Aorta (tissue), 5 donors: ENCODE measurements at regions not wholly inside any gene's neighbourhood (a gene's known extent, or its start where the extent isn't known, plus 50 kb on each side); places are given as distances from the start of the nearest gene placed in this dataset.

Experiments
- ATAC-seq: fragments of 200-7000 bp; cut with Tn5 transposase; one replicate; pipeline ENCODE4 v1.9.1; 2022; ENCODE audit warnings: moderate library complexity; ENCODE audit not compliant: low FRiP score
- DNase-seq, 2 donors: peaks; one replicate each; pipeline ENCODE4 v3.0.0-alpha.2; 2020
- H3K27ac ChIP-seq, 2 donors: one replicate each; pipeline ENCODE4 v1.5.1; 2013; ENCODE audit warnings: low read length in 2 of 2, mild to moderate bottlenecking in 2 of 2, moderate library complexity in 2 of 2, control low read depth in 1 of 2, inconsistent platforms in 1 of 2, low read depth in 1 of 2
- H3K27me3 ChIP-seq, 2 donors: one replicate each; pipeline ENCODE4 v1.6.1; 2013; ENCODE audit warnings: control low read depth in 1 of 2, low read length in 1 of 2, mild to moderate bottlenecking in 1 of 2, moderate library complexity in 1 of 2; ENCODE audit not compliant: insufficient read depth in 2 of 2, control insufficient read depth in 1 of 2
- H3K36me3 ChIP-seq, 2 donors: one replicate each; pipeline ENCODE4 v1.6.1; 2013; ENCODE audit warnings: control low read depth in 1 of 2, low read length in 1 of 2, mild to moderate bottlenecking in 1 of 2; ENCODE audit not compliant: insufficient read depth in 2 of 2, control insufficient read depth in 1 of 2
- H3K4me1 ChIP-seq, 2 donors: one replicate each; pipeline ENCODE4 v1.6.1; 2013; ENCODE audit warnings: low read length in 2 of 2, control low read depth in 1 of 2, mild to moderate bottlenecking in 1 of 2, moderate library complexity in 1 of 2; ENCODE audit not compliant: insufficient read depth in 2 of 2, control insufficient read depth in 1 of 2
- H3K4me3 ChIP-seq, 2 donors: one replicate each; pipeline ENCODE4 v1.5.1; 2013; ENCODE audit warnings: low read length in 2 of 2, control low read depth in 1 of 2, mild to moderate bottlenecking in 1 of 2
- H3K9me3 ChIP-seq: one replicate; pipeline ENCODE4 v1.6.1; 2013; ENCODE audit warnings: mild to moderate bottlenecking, low read length; ENCODE audit not compliant: control insufficient read depth
- WGBS, 2 donors: extraction: QIAGEN DNeasy Blood & Tissue Kit; methylation state at CpG; one replicate each; pipeline ENCODE4 v1.1.7; 2013; 5-methylcytosine and 5-hydroxymethylcytosine counted together
- intact Hi-C, 2 donors: fragments of 100-400 bp; cut with DNase I; formaldehyde crosslinking; loops; one replicate each; pipeline versions ENCODE4 v1.14.2 to v1.15.0; 2022
- donor health status: healthy with polysubstance abuse.
- donor health status: Bipolar disorder and iron deficiency.
- donor health status: DM: no; HTN: no; CAD: no.
- donor health status: DM: no; HTN: no; CAD: no.
- donor health status: DM: yes; HTN: yes; CAD: no.

- Histone ChIP-seq H3K9me3 (no peaks in the 10 kb centered on the region), H3K27ac (no peak overlapping the region), H3K4me3 (no peak overlapping the region), H3K36me3 (no peaks in the 10 kb centered on the region), H3K4me1 (peaks cover 0 to 3% of the 10 kb centered on the region in 2 donors), H3K27me3 (no peaks in the 10 kb centered on the region)
- WGBS, 2 donors = 96 to 98% methylated on average over 2 of the region's 2 CpGs
- ATAC-seq = no peak
- DNase-seq = no peak
- intact Hi-C loops = no loop called here
Observed at GRCh38 chr5:67676863-67677262, 480.3 kb upstream of the CD180 start.

- H3K4me3 ChIP-seq = no peak overlapping the region
- ATAC-seq = no peak
- peaks cover 0 to 3% of the 10 kb centered on the region in 2 donors for H3K4me1 ChIP-seq
- no peaks in the 10 kb centered on the region for H3K9me3 ChIP-seq
- H3K27me3 ChIP-seq = no peaks in the 10 kb centered on the region
- H3K36me3 ChIP-seq = no peaks in the 10 kb centered on the region
- no peak for DNase-seq
- no peak overlapping the region for H3K27ac ChIP-seq
- intact Hi-C loops = no loop called here
Observed at GRCh38 chr5:67674159-67674655, 477.6 kb upstream of the CD180 start.

- H3K9me3 ChIP-seq = no peaks in the 10 kb centered on the region
- H3K27me3 ChIP-seq = no peaks in the 10 kb centered on the region
- ATAC-seq (no peak), DNase-seq (no peak)
- H3K36me3 ChIP-seq = no peaks in the 10 kb centered on the region
- no peak overlapping the region for H3K27ac ChIP-seq
- intact Hi-C loops = no loop called here
- H3K4me3 ChIP-seq = no peak overlapping the region
- peaks cover 0 to 3% of the 10 kb centered on the region in 2 donors for H3K4me1 ChIP-seq
Observed at GRCh38 chr5:67673618-67674017, 477.0 kb upstream of the CD180 start.

GRCh38 chr5:67673180-67673579 lies 476.6 kb upstream of the CD180 start:
- Histone ChIP-seq H3K9me3 (no peaks in the 10 kb centered on the region), H3K4me3 (no peak overlapping the region), H3K36me3 (no peaks in the 10 kb centered on the region), H3K27ac (no peak overlapping the region), H3K4me1 (peaks cover 0 to 3% of the 10 kb centered on the region in 2 donors), H3K27me3 (no peaks in the 10 kb centered on the region)
- 93 to 98% methylated on average over 3 of the region's 3 CpGs for WGBS, 2 donors
- intact Hi-C loops = no loop called here
- DNase-seq (no peak), ATAC-seq (no peak)

GRCh38 chr5:67672636-67673035 lies 476.0 kb upstream of the CD180 start:
- intact Hi-C loops = no loop called here
- peaks cover 0 to 3% of the 10 kb centered on the region in 2 donors for H3K4me1 ChIP-seq
- H3K27me3 ChIP-seq = no peaks in the 10 kb centered on the region
- no peaks in the 10 kb centered on the region for H3K9me3 ChIP-seq
- H3K4me3 ChIP-seq = no peak overlapping the region
- H3K36me3 ChIP-seq = no peaks in the 10 kb centered on the region
- ATAC-seq = no peak
- H3K27ac ChIP-seq = no peak overlapping the region
- 92 to 100% methylated on average over 1 of the region's 1 CpG for WGBS, 2 donors
- DNase-seq = no peak

GRCh38 chr5:67669916-67670315 lies 473.3 kb upstream of the CD180 start:
- intact Hi-C loops = no loop called here
- DNase-seq = no peak
- no peak overlapping the region for H3K27ac ChIP-seq
- H3K27me3 ChIP-seq = no peaks in the 10 kb centered on the region
- WGBS, 2 donors = 93 to 96% methylated on average over 2 of the region's 2 CpGs
- no peaks in the 10 kb centered on the region for H3K36me3 ChIP-seq
- no peak overlapping the region for H3K4me3 ChIP-seq
- no peaks in the 10 kb centered on the region for H3K9me3 ChIP-seq
- peaks cover 0 to 3% of the 10 kb centered on the region in 2 donors for H3K4me1 ChIP-seq
- ATAC-seq = no peak

GRCh38 chr5:67660149-67660548 lies 463.6 kb upstream of the CD180 start:
- intact Hi-C loops = no loop called here
- Histone ChIP-seq H3K27ac (no peak overlapping the region), H3K4me1 (no peaks in the 10 kb centered on the region), H3K27me3 (no peaks in the 10 kb centered on the region), H3K4me3 (no peak overlapping the region), H3K36me3 (no peaks in the 10 kb centered on the region), H3K9me3 (no peaks in the 10 kb centered on the region)
- whole genome bisulfite sequencing, 2 donors = 84 to 87% methylated on average over 3 of the region's 3 CpGs
- no peak for DNase-seq
- ATAC-seq = no peak

- intact Hi-C loops = no loop called here
- Histone ChIP-seq H3K9me3 (no peaks in the 10 kb centered on the region), H3K36me3 (no peaks in the 10 kb centered on the region), H3K27me3 (no peaks in the 10 kb centered on the region), H3K4me3 (no peak overlapping the region), H3K27ac (no peak overlapping the region), H3K4me1 (no peaks in the 10 kb centered on the region)
- no peak for ATAC-seq
- 49 to 52% methylated on average over 6 of the region's 6 CpGs for WGBS, 2 donors
- DNase-seq = no peak
Observed at GRCh38 chr5:67659288-67659687, 462.7 kb upstream of the CD180 start.

GRCh38 chr5:67657055-67657454 lies 460.5 kb upstream of the CD180 start:
- no peak for DNase-seq
- no peak overlapping the region for H3K27ac ChIP-seq
- H3K27me3 ChIP-seq = no peaks in the 10 kb centered on the region
- no peaks in the 10 kb centered on the region for H3K36me3 ChIP-seq
- H3K4me3 ChIP-seq = no peak overlapping the region
- intact Hi-C loops = no loop called here
- no peaks in the 10 kb centered on the region for H3K4me1 ChIP-seq
- H3K9me3 ChIP-seq = no peaks in the 10 kb centered on the region
- ATAC-seq = no peak
- WGBS, 2 donors = 78 to 82% methylated on average over 5 of the region's 5 CpGs
